ENCODE measurements at regions not wholly inside any gene's neighbourhood (a gene's known extent, or its start where the extent isn't known, plus 50 kb on each side); places are given as distances from the start of the nearest gene placed in this dataset.

DNA sequence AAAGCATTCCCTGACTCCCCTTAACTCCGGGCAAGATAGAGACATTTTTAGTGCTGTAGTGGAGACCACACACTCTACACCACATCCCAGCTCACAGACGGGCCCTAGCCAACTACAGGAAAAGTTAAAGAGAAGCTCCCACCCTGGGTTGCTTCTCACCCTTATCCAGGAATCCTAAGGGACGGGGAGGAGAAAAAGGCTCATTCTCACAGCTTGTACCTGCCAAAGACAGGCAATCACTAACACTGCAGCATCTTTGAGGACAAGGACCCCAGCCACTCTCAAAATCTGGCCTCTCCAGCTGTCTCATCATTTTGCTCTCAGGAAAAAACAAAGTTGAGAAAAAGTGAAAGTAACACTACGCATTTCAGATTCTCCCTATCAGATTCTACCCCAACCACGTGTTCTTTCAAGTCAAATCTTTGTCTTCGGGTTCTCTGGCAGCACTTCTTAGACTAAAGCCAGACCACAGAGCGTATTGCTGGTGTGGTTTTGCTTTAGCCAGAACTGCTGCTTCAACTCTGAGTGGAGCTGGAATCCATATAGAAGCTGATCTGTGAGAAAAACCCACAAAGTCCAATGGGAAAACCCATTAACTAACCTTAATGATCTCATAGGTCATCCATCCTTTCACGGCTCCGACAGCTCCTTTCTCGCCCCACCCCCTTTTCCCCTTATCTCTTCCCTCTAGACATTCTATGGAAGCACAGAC is 605.9 kb upstream of the DIPK2B start:
- no peak overlapping the region for H2BK20ac ChIP-seq (ENCODE audit: low read depth, low read length, poor library complexity, severe bottlenecking)
- H4K91ac ChIP-seq (ENCODE audit: insufficient read length, low read depth, low read length): no peak overlapping the region
- Mint-ChIP-seq H3K4me1 (peaks cover 67 to 77% of the 10 kb centered on the region in 2 experiments), H3K27me3 (ENCODE audit: low read depth) (peaks cover 2% of the 10 kb centered on the region; the same call in 1 of the 2 replicates), H3K36me3 (ENCODE audit: insufficient read depth in 1 of 3, low read depth in 3 of 3) (peaks cover 23 to 56% (median 32%) of the 10 kb centered on the region in 3 experiments), H3K27ac (peak overlapping the region in 2 of 3 experiments; percentile 70 to 83; a peak in 4 of 7 replicates), H3K9me3 (peaks cover 49 to 71% of the 10 kb centered on the region in 2 experiments), H3K4me3 (no peak overlapping the region)
- no peak overlapping the region for H3K23ac ChIP-seq (ENCODE audit: insufficient read length, low read depth, low read length)
- H3K4me2 ChIP-seq (ENCODE audit: insufficient read depth, insufficient read length, low read length): no peak overlapping the region
- TF ChIP-seq CTCF (conservative IDR thresholded peaks at IDR 0.05): no peak
- no peak overlapping the region for H3T11ph ChIP-seq (ENCODE audit: low read length)
- no peak overlapping the region for H4K8ac ChIP-seq (replicated peaks; ENCODE audit: insufficient read length, low read depth, low read length)
- H2BK5ac ChIP-seq (ENCODE audit: insufficient read length, low read length): no peak overlapping the region
- no peak overlapping the region for H3K14ac ChIP-seq (ENCODE audit: insufficient read depth, low read length)
- no peaks in the 10 kb centered on the region for H3K27me3 ChIP-seq (ENCODE audit: insufficient read depth, low read length)
- no peak overlapping the region for H2AK5ac ChIP-seq (ENCODE audit: insufficient read length, low read length)
- DNase-seq: no peak
- H3K79me1 ChIP-seq (ENCODE audit: insufficient read depth, low read depth, low read length, poor library complexity, severe bottlenecking): peaks cover 4% of the 10 kb centered on the region
- H4K20me1 ChIP-seq (ENCODE audit: control insufficient read depth, insufficient read depth, insufficient read length): no peaks in the 10 kb centered on the region
- no peak overlapping the region for H3K56ac ChIP-seq (ENCODE audit: insufficient read length, low read depth, low read length)
- no peaks in the 10 kb centered on the region for H3K23me2 ChIP-seq (ENCODE audit: insufficient read length, low read depth, low read length, poor library complexity, severe bottlenecking)
- WGBS (ENCODE audit: extremely low coverage, insufficient read length, low lambda C conversion rate): no CpG with 5 or more reads among the region's 10 CpGs
- no peak overlapping the region for H2BK15ac ChIP-seq (ENCODE audit: low read depth, low read length)
- no peak overlapping the region for H2AFZ ChIP-seq (ENCODE audit: low read length)
- no peak overlapping the region for H3K27ac ChIP-seq (ENCODE audit: insufficient read length, low read depth, low read length)
- no peak overlapping the region for H2BK12ac ChIP-seq (ENCODE audit: insufficient read length, low read depth, low read length)
- no peak overlapping the region for H3K18ac ChIP-seq (ENCODE audit: insufficient read length, low read depth, low read length)
- H3K4ac ChIP-seq (ENCODE audit: low read depth, low read length): no peak overlapping the region
- H3K9ac ChIP-seq (ENCODE audit: extremely low read depth, insufficient read length, low read length): no peak overlapping the region
- peaks cover 44% of the 10 kb centered on the region; the same call in 1 of the 2 replicates for H3K79me2 ChIP-seq (ENCODE audit: insufficient read depth, low read length)
- no peak overlapping the region for H4K5ac ChIP-seq (ENCODE audit: insufficient read length, low read depth, low read length)
- H3K9me3 ChIP-seq (ENCODE audit: control insufficient read depth, low read depth, low read length): no peaks in the 10 kb centered on the region
- H3K4me1 ChIP-seq (ENCODE audit: insufficient read depth, low read length): peaks cover 22% of the 10 kb centered on the region
- H2BK120ac ChIP-seq (ENCODE audit: low read depth, low read length, poor library complexity, severe bottlenecking): no peak overlapping the region
